ENCODE measurements at regions not wholly inside any gene's neighbourhood (a gene's known extent, or its start where the extent isn't known, plus 50 kb on each side); places are given as distances from the start of the nearest gene placed in this dataset.

- Histone ChIP-seq H3K27me3 (ENCODE audit: low read length) (no peaks in the 10 kb centered on the region), H3K79me2 (ENCODE audit: low read length) (no peaks in the 10 kb centered on the region), H3K27ac (ENCODE audit: low read length) (no peak overlapping the region), H3K36me3 (ENCODE audit: insufficient read depth, low read length) (no peaks in the 10 kb centered on the region), H2AFZ (ENCODE audit: low read length) (no peak overlapping the region), H3K9ac (ENCODE audit: low read length) (no peak overlapping the region), H3K9me2 (replicated peaks; ENCODE audit: insufficient read depth, low read length) (no peaks in the 10 kb centered on the region), H4K20me1 (ENCODE audit: insufficient read depth, low read depth, low read length) (no peaks in the 10 kb centered on the region), H3K4me2 (ENCODE audit: low read depth, low read length, poor library complexity, severe bottlenecking) (no peak overlapping the region), H3K4me1 (ENCODE audit: low read length) (no peaks in the 10 kb centered on the region), H3K9me3 (ENCODE audit: low read length) (no peaks in the 10 kb centered on the region), H3K4me3 (ENCODE audit: low read length) (no peak overlapping the region)
- no peak for DNase-seq
Observed at GRCh38 chr5:53418826-53419658, 61.4 kb upstream of the FST start.

- Histone ChIP-seq H2AFZ (ENCODE audit: low read length) (no peak overlapping the region), H3K4me2 (ENCODE audit: low read depth, low read length, poor library complexity, severe bottlenecking) (no peak overlapping the region), H3K27me3 (ENCODE audit: low read length) (no peaks in the 10 kb centered on the region), H3K4me3 (ENCODE audit: low read length) (no peak overlapping the region), H3K4me1 (ENCODE audit: low read length) (no peaks in the 10 kb centered on the region), H3K36me3 (ENCODE audit: insufficient read depth, low read length) (no peaks in the 10 kb centered on the region), H4K20me1 (ENCODE audit: insufficient read depth, low read depth, low read length) (no peaks in the 10 kb centered on the region), H3K9me3 (ENCODE audit: low read length) (no peaks in the 10 kb centered on the region), H3K9me2 (replicated peaks; ENCODE audit: insufficient read depth, low read length) (no peaks in the 10 kb centered on the region), H3K79me2 (ENCODE audit: low read length) (no peaks in the 10 kb centered on the region), H3K27ac (ENCODE audit: low read length) (no peak overlapping the region), H3K9ac (ENCODE audit: low read length) (no peak overlapping the region)
- DNase-seq: no peak
Observed at GRCh38 chr5:53422539-53422938, 57.9 kb upstream of the FST start.

DNA sequence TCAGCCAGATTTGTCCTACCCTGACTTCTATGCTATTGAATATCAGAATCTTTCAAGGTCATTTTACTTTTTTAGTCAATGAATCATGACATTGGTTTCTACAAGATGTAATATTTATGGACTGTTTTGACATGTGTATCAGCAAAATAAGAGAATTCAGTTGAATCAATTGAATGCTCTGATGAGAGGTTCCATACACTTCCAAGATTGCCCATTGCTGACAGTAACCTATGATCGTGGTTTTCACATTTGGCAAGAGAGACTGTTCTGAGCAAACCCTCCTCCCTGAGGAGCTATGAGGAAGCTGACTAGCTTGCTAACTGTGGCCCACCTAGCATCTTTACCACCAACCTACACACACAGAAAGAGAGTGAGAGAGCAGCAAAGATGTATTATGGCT lies 56.7 kb upstream of the FST start:
- Histone ChIP-seq H3K79me2 (ENCODE audit: low read length) (no peaks in the 10 kb centered on the region), H4K20me1 (ENCODE audit: insufficient read depth, low read depth, low read length) (no peaks in the 10 kb centered on the region), H3K9me3 (ENCODE audit: low read length) (no peaks in the 10 kb centered on the region), H3K9me2 (replicated peaks; ENCODE audit: insufficient read depth, low read length) (no peaks in the 10 kb centered on the region), H3K9ac (ENCODE audit: low read length) (no peak overlapping the region), H3K4me3 (ENCODE audit: low read length) (no peak overlapping the region), H3K4me1 (ENCODE audit: low read length) (no peaks in the 10 kb centered on the region), H3K27ac (ENCODE audit: low read length) (no peak overlapping the region), H3K4me2 (ENCODE audit: low read depth, low read length, poor library complexity, severe bottlenecking) (no peak overlapping the region), H3K36me3 (ENCODE audit: insufficient read depth, low read length) (no peaks in the 10 kb centered on the region), H3K27me3 (ENCODE audit: low read length) (no peaks in the 10 kb centered on the region), H2AFZ (ENCODE audit: low read length) (no peak overlapping the region)
- no peak for DNase-seq

DNA sequence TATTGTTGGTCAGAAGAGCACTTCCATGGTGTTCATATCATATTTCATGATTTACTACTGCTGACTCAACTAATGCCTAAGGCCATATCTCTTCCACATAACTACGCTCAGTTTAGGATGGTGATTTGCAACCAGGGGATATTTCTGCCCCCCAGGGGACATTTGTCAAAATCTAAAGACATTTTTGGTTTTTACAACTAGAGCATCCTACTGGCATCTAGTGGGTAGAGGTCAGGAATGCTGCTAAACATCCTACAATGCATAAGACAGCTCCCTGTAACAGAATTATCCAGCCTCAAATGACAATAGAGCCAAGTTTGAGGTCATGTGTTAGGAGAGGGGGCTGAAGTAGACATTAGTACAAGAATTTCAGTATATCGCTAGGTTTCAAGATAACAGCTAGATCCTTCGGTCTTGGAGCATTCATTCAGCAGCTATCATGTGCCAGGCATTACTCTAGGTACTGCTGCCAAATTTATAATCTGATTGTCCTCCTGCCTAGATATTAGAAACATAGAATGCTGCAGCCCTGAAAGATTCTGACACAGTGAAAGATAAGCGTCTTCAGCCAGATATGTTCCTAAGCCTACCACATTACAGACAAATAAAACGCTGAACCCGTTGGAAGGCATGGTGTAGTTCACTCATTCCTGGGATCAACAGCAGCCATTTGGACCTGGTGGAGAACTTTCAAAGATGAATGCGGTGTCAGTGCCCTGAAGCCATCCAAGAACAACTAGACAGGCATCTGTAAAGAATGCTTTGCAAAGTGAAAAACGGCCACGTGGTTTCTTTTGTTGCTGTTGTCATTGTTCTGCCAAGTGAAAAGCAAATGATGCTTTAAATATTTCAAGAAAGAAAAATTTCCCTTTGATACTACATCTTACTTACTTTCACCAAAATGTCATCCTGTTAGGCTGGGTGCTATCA lies 55.5 kb upstream of the FST start:
- Histone ChIP-seq H3K79me2 (ENCODE audit: low read length) (no peaks in the 10 kb centered on the region), H3K36me3 (ENCODE audit: insufficient read depth, low read length) (no peaks in the 10 kb centered on the region), H2AFZ (ENCODE audit: low read length) (no peak overlapping the region), H3K9ac (ENCODE audit: low read length) (no peak overlapping the region), H3K4me1 (ENCODE audit: low read length) (no peaks in the 10 kb centered on the region), H3K4me2 (ENCODE audit: low read depth, low read length, poor library complexity, severe bottlenecking) (no peak overlapping the region), H3K9me2 (replicated peaks; ENCODE audit: insufficient read depth, low read length) (no peaks in the 10 kb centered on the region), H3K9me3 (ENCODE audit: low read length) (no peaks in the 10 kb centered on the region), H3K27me3 (ENCODE audit: low read length) (no peaks in the 10 kb centered on the region), H3K27ac (ENCODE audit: low read length) (no peak overlapping the region), H3K4me3 (ENCODE audit: low read length) (no peak overlapping the region), H4K20me1 (ENCODE audit: insufficient read depth, low read depth, low read length) (no peaks in the 10 kb centered on the region)
- no peak for DNase-seq

DNA sequence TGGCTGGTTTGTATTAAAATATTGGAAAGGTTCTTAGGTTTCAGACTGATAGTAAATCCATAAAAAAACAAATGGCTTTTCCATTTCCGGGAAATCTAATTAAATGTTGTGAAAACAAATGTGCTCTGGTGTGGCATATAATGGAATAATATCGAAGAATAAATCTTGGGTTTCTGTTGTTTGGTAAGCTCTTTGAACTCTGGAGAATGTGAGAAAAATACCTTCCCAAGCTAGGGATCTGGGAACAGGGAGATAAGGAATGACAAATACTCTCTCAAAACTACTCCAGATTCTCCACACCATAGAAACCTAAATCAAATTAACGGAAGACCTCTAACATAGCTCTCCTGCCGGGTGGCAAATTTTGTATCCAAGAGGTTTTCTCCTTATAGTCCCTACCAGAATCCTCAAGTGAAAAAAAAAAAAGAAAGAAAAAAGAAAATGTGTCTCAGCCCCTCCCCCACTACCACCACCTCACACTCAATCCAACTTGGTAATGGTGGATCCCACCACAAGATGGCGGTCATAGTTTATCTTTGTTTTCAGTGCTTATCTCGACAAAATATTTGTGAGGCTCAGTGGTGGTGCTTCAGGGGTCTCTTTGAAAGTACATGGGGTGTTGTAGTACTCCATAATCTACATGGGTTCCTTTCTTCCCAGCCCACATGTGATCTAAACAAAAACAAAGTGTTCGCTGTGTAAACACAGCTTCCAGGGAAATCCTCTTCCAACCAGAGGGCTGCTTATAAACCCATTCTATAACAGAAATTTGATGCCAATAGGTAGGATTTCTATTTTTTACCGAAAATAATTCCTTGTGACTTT lies 54.5 kb upstream of the FST start:
- no peak overlapping the region for H3K27ac ChIP-seq (ENCODE audit: low read length)
- H3K4me3 ChIP-seq (ENCODE audit: low read length): no peak overlapping the region
- H2AFZ ChIP-seq (ENCODE audit: low read length): no peak overlapping the region
- no peaks in the 10 kb centered on the region for H3K27me3 ChIP-seq (ENCODE audit: low read length)
- no peaks in the 10 kb centered on the region for H4K20me1 ChIP-seq (ENCODE audit: insufficient read depth, low read depth, low read length)
- no peaks in the 10 kb centered on the region for H3K9me2 ChIP-seq (replicated peaks; ENCODE audit: insufficient read depth, low read length)
- H3K4me1 ChIP-seq (ENCODE audit: low read length): no peaks in the 10 kb centered on the region
- H3K4me2 ChIP-seq (ENCODE audit: low read depth, low read length, poor library complexity, severe bottlenecking): no peak overlapping the region
- peak; percentile 79 for DNase-seq
- no peaks in the 10 kb centered on the region for H3K36me3 ChIP-seq (ENCODE audit: insufficient read depth, low read length)
- H3K79me2 ChIP-seq (ENCODE audit: low read length): no peaks in the 10 kb centered on the region
- H3K9ac ChIP-seq (ENCODE audit: low read length): no peak overlapping the region
- no peaks in the 10 kb centered on the region for H3K9me3 ChIP-seq (ENCODE audit: low read length)

DNA sequence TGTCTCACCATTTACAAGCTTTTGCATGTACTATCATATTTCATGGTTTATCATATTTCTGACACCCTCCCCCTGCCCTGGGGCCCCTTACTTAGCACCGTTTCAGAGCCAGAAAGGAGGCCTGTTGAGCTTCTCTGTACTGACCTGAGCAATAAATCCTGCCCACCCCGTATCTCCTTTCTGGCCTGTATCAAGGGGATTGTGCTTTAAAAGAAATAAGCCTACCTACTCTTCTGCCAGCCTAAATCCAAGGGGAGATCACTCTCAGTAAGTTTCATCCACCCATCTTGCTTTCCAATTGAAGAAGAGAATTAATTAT lies 54.0 kb upstream of the FST start:
- Histone ChIP-seq H3K9ac (ENCODE audit: low read length) (no peak overlapping the region), H3K9me2 (replicated peaks; ENCODE audit: insufficient read depth, low read length) (no peaks in the 10 kb centered on the region), H2AFZ (ENCODE audit: low read length) (no peak overlapping the region), H3K4me2 (ENCODE audit: low read depth, low read length, poor library complexity, severe bottlenecking) (no peak overlapping the region), H4K20me1 (ENCODE audit: insufficient read depth, low read depth, low read length) (no peaks in the 10 kb centered on the region), H3K36me3 (ENCODE audit: insufficient read depth, low read length) (no peaks in the 10 kb centered on the region), H3K27me3 (ENCODE audit: low read length) (no peaks in the 10 kb centered on the region), H3K4me3 (ENCODE audit: low read length) (no peak overlapping the region), H3K9me3 (ENCODE audit: low read length) (no peaks in the 10 kb centered on the region), H3K79me2 (ENCODE audit: low read length) (no peaks in the 10 kb centered on the region), H3K4me1 (ENCODE audit: low read length) (no peaks in the 10 kb centered on the region), H3K27ac (ENCODE audit: low read length) (no peak overlapping the region)
- no peak for DNase-seq

- H3K79me2 ChIP-seq (ENCODE audit: low read length): no peaks in the 10 kb centered on the region
- H3K4me2 ChIP-seq (ENCODE audit: low read depth, low read length, poor library complexity, severe bottlenecking): no peak overlapping the region
- H3K36me3 ChIP-seq (ENCODE audit: insufficient read depth, low read length): no peaks in the 10 kb centered on the region
- no peaks in the 10 kb centered on the region for H3K9me3 ChIP-seq (ENCODE audit: low read length)
- no peak overlapping the region for H3K9ac ChIP-seq (ENCODE audit: low read length)
- H3K4me3 ChIP-seq (ENCODE audit: low read length): no peak overlapping the region
- no peak overlapping the region for H3K27ac ChIP-seq (ENCODE audit: low read length)
- no peaks in the 10 kb centered on the region for H4K20me1 ChIP-seq (ENCODE audit: insufficient read depth, low read depth, low read length)
- no peak overlapping the region for H2AFZ ChIP-seq (ENCODE audit: low read length)
- no peaks in the 10 kb centered on the region for H3K9me2 ChIP-seq (replicated peaks; ENCODE audit: insufficient read depth, low read length)
- H3K27me3 ChIP-seq (ENCODE audit: low read length): no peaks in the 10 kb centered on the region
- H3K4me1 ChIP-seq (ENCODE audit: low read length): no peaks in the 10 kb centered on the region
- no peak for DNase-seq
Observed at GRCh38 chr5:53426878-53427277, 53.6 kb upstream of the FST start.

GRCh38 chr5:53427965-53428364 lies 52.5 kb upstream of the FST start:
- Histone ChIP-seq H4K20me1 (ENCODE audit: insufficient read depth, low read depth, low read length) (no peaks in the 10 kb centered on the region), H3K27ac (ENCODE audit: low read length) (no peak overlapping the region), H3K9ac (ENCODE audit: low read length) (no peak overlapping the region), H3K4me1 (ENCODE audit: low read length) (no peaks in the 10 kb centered on the region), H3K27me3 (ENCODE audit: low read length) (no peaks in the 10 kb centered on the region), H2AFZ (ENCODE audit: low read length) (no peak overlapping the region), H3K9me3 (ENCODE audit: low read length) (no peaks in the 10 kb centered on the region), H3K4me2 (ENCODE audit: low read depth, low read length, poor library complexity, severe bottlenecking) (no peak overlapping the region), H3K36me3 (ENCODE audit: insufficient read depth, low read length) (no peaks in the 10 kb centered on the region), H3K79me2 (ENCODE audit: low read length) (no peaks in the 10 kb centered on the region), H3K4me3 (ENCODE audit: low read length) (no peak overlapping the region), H3K9me2 (replicated peaks; ENCODE audit: insufficient read depth, low read length) (no peaks in the 10 kb centered on the region)
- DNase-seq: no peak

Measured in Karpas-422 (cell line).